Type B pancreatic cell (in vitro differentiated cells): ENCODE measurements at regions not wholly inside any gene's neighbourhood (a gene's known extent, or its start where the extent isn't known, plus 50 kb on each side); places are given as distances from the start of the nearest gene placed in this dataset.

Experiments
- DNase-seq: peaks from one replicate; pipeline ENCODE4 v3.0.0; 2021; ENCODE audit warnings: mixed read lengths; ENCODE audit not compliant: unreplicated experiment; ENCODE audit errors: extremely low spot score
- H3K27ac Mint-ChIP-seq: 2 replicates; pipeline ENCODE4 v1.8.0; 2021; ENCODE audit warnings: mild to moderate bottlenecking, mixed read lengths
- H3K27me3 Mint-ChIP-seq: 2 replicates; pipeline ENCODE4 v1.8.0; 2021; ENCODE audit warnings: mixed read lengths
- H3K36me3 Mint-ChIP-seq: 2 replicates; pipeline ENCODE4 v1.8.0; 2021; ENCODE audit warnings: mixed read lengths
- H3K4me1 Mint-ChIP-seq: one replicate; pipeline ENCODE4 v1.8.0; 2021; ENCODE audit warnings: mixed read lengths; ENCODE audit not compliant: unreplicated experiment
- H3K4me3 Mint-ChIP-seq: 2 replicates; pipeline ENCODE4 v1.8.0; 2021; ENCODE audit warnings: mild to moderate bottlenecking, mixed read lengths
- H3K9me3 Mint-ChIP-seq: 2 replicates; pipeline ENCODE4 v1.8.0; 2021; ENCODE audit warnings: mixed read lengths
- TF ChIP-seq, protein P1 (sequence below): fragments of 200-600 bp; sonication (generic); conservative IDR thresholded peaks from 2 replicates; pipeline ENCODE4 v1.5.0; 2021; ENCODE audit warnings: antibody characterized with exemption, mild to moderate bottlenecking

DNA sequence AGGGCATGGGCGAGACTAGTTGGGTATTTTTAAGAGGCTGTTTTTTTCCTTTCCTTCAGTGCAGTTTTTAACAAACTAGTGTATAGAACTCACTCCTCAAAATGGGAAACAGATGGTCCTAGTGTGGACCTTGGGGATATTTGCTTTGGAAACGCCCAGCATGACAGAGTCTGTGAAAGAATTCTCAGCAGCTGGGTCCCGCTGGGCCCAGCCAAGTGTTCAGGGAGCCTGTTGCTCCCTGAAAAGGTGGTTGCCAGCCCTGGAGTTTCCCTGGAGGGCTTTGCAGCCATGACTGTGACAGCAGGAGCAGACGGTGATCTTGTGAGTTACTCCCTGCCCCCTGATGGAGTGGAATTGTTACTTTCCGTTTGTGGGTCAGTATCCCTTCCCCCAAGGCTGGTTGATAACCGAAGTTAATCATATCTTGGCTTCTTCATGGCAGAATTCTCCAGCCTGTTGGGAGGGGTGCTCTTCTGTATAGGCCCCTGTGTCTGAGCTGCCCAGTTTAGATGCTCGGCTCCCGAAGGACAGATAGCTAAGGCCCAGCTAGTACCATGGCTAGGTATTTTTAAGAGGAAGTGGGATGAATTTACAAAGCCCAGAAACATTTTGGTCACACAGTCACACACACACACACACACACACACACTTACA, 278.6 kb upstream of the HABP2 start:
- Mint-ChIP-seq H3K9me3 (peaks cover 6% of the 10 kb centered on the region), H3K36me3 (no peaks in the 10 kb centered on the region), H3K27ac (peak overlapping the region; percentile 20), H3K4me3 (peak overlapping the region; percentile 71), H3K27me3 (no peaks in the 10 kb centered on the region), H3K4me1 (peaks cover 24% of the 10 kb centered on the region)
- TF ChIP-seq, protein P1, sequence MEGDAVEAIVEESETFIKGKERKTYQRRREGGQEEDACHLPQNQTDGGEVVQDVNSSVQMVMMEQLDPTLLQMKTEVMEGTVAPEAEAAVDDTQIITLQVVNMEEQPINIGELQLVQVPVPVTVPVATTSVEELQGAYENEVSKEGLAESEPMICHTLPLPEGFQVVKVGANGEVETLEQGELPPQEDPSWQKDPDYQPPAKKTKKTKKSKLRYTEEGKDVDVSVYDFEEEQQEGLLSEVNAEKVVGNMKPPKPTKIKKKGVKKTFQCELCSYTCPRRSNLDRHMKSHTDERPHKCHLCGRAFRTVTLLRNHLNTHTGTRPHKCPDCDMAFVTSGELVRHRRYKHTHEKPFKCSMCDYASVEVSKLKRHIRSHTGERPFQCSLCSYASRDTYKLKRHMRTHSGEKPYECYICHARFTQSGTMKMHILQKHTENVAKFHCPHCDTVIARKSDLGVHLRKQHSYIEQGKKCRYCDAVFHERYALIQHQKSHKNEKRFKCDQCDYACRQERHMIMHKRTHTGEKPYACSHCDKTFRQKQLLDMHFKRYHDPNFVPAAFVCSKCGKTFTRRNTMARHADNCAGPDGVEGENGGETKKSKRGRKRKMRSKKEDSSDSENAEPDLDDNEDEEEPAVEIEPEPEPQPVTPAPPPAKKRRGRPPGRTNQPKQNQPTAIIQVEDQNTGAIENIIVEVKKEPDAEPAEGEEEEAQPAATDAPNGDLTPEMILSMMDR, result no peak
- DNase-seq, result no peak

- TF ChIP-seq, protein P1, result no peak
- Mint-ChIP-seq H3K27me3 (no peaks in the 10 kb centered on the region), H3K4me3 (no peak overlapping the region), H3K27ac (no peak overlapping the region), H3K4me1 (peaks cover 17% of the 10 kb centered on the region), H3K9me3 (peaks cover 9% of the 10 kb centered on the region), H3K36me3 (no peaks in the 10 kb centered on the region)
- DNase-seq, result no peak
Measured at GRCh38 chr10:113278221-113278620, 274.6 kb upstream of the HABP2 start.

DNA sequence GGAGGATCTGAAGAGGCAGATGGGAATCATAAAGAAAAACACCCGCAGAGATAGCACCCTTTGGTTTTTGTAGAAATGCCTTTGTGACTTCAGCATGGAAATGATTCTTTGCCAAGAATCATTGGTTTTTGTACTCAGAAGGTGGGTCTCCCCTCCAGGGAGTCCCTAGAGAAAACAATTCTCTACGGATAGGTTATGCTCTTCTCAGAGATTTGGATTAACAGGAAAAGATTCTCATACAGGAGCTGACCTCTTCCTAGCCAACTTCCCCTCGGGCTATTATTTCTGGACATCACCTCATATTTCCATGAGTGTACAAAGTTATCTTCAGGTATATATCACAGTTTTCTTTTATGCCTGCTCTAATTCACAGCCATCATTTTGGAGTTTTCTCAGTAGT, 274.2 kb upstream of the HABP2 start:
- Mint-ChIP-seq H3K27ac (no peak overlapping the region), H3K36me3 (no peaks in the 10 kb centered on the region), H3K4me1 (peaks cover 12% of the 10 kb centered on the region), H3K9me3 (peaks cover 9% of the 10 kb centered on the region), H3K4me3 (no peak overlapping the region), H3K27me3 (no peaks in the 10 kb centered on the region)
- DNase-seq, result no peak
- TF ChIP-seq, protein P1, result no peak

DNA sequence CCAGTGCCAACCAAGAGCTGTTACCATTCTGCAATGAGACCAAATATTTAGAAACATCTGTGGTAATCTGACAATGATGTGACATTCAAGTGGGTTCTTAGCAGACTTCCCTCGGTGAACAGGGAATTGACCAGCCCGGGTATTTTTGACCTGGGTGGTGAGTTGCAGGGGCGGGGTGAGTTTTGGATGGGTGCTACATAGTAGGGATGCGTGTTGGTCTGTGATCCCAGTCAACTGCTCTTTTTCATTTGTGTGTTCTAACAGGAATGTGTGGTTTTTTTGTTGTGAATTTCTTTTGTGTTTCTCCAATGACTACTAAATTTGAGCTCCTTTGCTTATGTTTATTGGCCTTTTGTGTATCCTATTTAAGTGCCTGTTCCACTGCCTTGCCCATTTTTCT, 273.6 kb upstream of the HABP2 start:
- H3K9me3 Mint-ChIP-seq, result peaks cover 9% of the 10 kb centered on the region
- H3K36me3 Mint-ChIP-seq, result no peaks in the 10 kb centered on the region
- no peaks in the 10 kb centered on the region for H3K27me3 Mint-ChIP-seq
- TF ChIP-seq, protein P1, result no peak
- no peak for DNase-seq
- H3K27ac Mint-ChIP-seq, result no peak overlapping the region
- H3K4me3 Mint-ChIP-seq, result no peak overlapping the region
- H3K4me1 Mint-ChIP-seq, result peaks cover 6% of the 10 kb centered on the region

- Mint-ChIP-seq H3K9me3 (peaks cover 3% of the 10 kb centered on the region), H3K27me3 (no peaks in the 10 kb centered on the region), H3K4me1 (peaks cover 16% of the 10 kb centered on the region), H3K36me3 (no peaks in the 10 kb centered on the region), H3K4me3 (no peak overlapping the region), H3K27ac (no peak overlapping the region)
- TF ChIP-seq, protein P1, result no peak
- no peak for DNase-seq
Measured at GRCh38 chr10:113282564-113282963, 270.3 kb upstream of the HABP2 start.
